RWPE2 (cell line): ENCODE measurements at regions not wholly inside any gene's neighbourhood (a gene's known extent, or its start where the extent isn't known, plus 50 kb on each side); places are given as distances from the start of the nearest gene placed in this dataset.
"Not testable (repeated sequence)": the region's sequence is repeated elsewhere in the genome, so short reads cannot be mapped to it uniquely, and the experiment has no call there.

ENCODE experiments used
- ATAC-seq: fragments of 200-7000 bp; cut with Tn5 transposase; 3 replicates; pipeline ENCODE4 v1.9.1; 2021; ENCODE audit warnings: low read depth
- DNase-seq: peaks from one replicate; pipeline ENCODE4 v3.0.0-alpha.2; 2020; ENCODE audit warnings: low spot score
- H3K27ac ChIP-seq: fragments of 450-650 bp; 2 replicates; pipeline ENCODE4 v1.5.1; 2017; ENCODE audit warnings: mild to moderate bottlenecking; ENCODE audit not compliant: poor library complexity, severe bottlenecking
- H3K27me3 ChIP-seq: fragments of 250-450 bp; sonication (Bioruptor Pico); 2 replicates; pipeline ENCODE4 v1.5.1; 2021; ENCODE audit warnings: mild to moderate bottlenecking, moderate library complexity; ENCODE audit not compliant: insufficient read depth, poor library complexity, severe bottlenecking
- H3K36me3 ChIP-seq: fragments of 250-450 bp; sonication (Bioruptor Pico); 2 replicates; pipeline ENCODE4 v1.5.1; 2020; ENCODE audit warnings: low read depth, mild to moderate bottlenecking, moderate library complexity
- H3K4me1 ChIP-seq: fragments of 250-450 bp; sonication (Bioruptor Pico); 2 replicates; pipeline ENCODE4 v1.5.1; 2021; ENCODE audit warnings: mild to moderate bottlenecking, moderate library complexity; ENCODE audit not compliant: insufficient read depth, poor library complexity, severe bottlenecking
- H3K4me3 ChIP-seq: fragments of 250-450 bp; sonication (Bioruptor Pico); 2 replicates; pipeline ENCODE4 v1.5.1; 2021; ENCODE audit warnings: mild to moderate bottlenecking, moderate library complexity; ENCODE audit not compliant: severe bottlenecking
- H3K9me3 ChIP-seq: fragments of 250-450 bp; sonication (Bioruptor Pico); 2 replicates; pipeline ENCODE4 v1.5.1; 2021; ENCODE audit warnings: mild to moderate bottlenecking, moderate library complexity; ENCODE audit not compliant: severe bottlenecking
- TF ChIP-seq, protein P1 (sequence below): fragments of 450-650 bp; IDR thresholded peaks from one replicate; pipeline ENCODE4 v1.5.1; 2017; ENCODE audit warnings: mild to moderate bottlenecking, moderate library complexity; ENCODE audit not compliant: poor library complexity, severe bottlenecking

DNA sequence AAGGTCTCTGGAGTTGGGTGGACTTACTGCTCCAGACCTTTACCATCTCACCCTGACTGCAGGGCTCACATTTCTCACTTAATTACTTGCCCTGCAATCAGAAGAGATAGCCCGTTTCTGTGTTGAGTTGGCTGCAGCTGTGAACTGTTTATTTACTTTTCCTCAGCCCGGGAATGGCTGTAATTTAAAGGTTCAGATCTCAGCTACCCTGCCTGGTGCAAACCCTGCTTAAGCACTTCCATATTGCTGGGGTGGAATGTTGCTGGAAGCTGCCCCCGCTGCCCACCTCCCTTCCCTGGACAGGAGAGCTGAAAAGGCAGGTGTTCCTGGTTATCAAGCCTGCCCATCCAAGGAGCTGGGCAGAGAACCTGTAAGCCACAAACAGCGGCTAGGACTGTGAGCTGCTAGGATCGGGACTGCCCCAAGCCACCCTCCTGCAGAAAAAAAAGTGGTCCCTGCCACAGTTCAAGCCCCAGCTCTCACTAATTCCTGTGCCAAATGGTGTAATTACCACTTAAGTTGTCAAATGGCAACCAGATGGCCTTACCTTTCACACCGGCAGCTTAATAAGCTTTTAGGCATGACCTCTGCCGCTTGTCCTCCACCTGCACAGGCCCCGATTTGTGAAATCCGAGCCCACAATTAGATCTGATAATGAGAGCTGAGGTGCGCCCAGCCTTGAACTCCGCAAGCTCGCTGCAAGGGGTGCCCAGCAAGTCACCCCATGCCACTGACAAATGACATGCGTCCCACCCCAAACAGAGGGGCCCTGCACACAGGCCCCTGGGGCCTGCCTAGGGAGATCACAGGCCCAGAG is 269.8 kb downstream of the C16orf95 start:
- ATAC-seq (no peak), DNase-seq (no peak)
- H3K4me3 ChIP-seq: no peak overlapping the region
- no peak overlapping the region for H3K27ac ChIP-seq
- H3K4me1 ChIP-seq: peaks cover 7% of the 10 kb centered on the region
- H3K36me3 ChIP-seq: no peaks in the 10 kb centered on the region
- TF ChIP-seq, protein P1, sequence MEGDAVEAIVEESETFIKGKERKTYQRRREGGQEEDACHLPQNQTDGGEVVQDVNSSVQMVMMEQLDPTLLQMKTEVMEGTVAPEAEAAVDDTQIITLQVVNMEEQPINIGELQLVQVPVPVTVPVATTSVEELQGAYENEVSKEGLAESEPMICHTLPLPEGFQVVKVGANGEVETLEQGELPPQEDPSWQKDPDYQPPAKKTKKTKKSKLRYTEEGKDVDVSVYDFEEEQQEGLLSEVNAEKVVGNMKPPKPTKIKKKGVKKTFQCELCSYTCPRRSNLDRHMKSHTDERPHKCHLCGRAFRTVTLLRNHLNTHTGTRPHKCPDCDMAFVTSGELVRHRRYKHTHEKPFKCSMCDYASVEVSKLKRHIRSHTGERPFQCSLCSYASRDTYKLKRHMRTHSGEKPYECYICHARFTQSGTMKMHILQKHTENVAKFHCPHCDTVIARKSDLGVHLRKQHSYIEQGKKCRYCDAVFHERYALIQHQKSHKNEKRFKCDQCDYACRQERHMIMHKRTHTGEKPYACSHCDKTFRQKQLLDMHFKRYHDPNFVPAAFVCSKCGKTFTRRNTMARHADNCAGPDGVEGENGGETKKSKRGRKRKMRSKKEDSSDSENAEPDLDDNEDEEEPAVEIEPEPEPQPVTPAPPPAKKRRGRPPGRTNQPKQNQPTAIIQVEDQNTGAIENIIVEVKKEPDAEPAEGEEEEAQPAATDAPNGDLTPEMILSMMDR: no peak
- H3K27me3 ChIP-seq: no peaks in the 10 kb centered on the region
- no peaks in the 10 kb centered on the region for H3K9me3 ChIP-seq

DNA sequence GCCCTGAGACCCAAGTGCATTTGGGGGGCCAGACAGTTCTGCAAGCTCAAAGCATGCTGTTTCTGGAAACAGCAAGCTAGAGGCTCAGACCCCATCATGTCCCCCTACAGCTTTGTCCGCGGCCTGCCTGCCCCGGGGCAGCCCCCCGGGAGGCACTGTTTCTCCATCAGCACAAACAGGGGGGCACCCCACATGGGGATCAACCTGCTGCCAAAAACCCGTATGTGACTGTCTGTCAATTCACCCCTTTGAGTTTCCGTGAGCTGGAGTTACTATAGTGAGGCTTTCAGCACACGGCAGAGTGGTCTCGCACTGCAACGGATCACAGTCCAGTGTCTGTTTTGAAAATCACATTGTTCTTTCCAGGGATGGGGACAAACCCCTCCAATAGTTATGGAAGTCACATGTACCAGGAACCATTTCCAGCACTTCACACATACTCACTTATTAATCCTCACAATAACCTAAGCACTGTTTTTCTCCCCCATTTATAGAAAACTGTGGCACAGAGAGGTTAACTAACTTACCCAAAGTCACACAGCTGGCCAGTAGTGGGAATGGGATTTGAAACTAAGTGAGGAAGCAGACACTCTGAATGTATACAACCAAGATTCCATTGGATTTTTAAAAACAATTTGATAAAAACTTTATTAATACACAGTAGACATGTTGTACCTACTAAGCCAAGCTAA is 269.0 kb downstream of the C16orf95 start:
- no peaks in the 10 kb centered on the region for H3K9me3 ChIP-seq
- H3K27ac ChIP-seq: no peak overlapping the region
- H3K4me3 ChIP-seq: no peak overlapping the region
- DNase-seq (no peak), ATAC-seq (no peak)
- H3K27me3 ChIP-seq: no peaks in the 10 kb centered on the region
- no peaks in the 10 kb centered on the region for H3K36me3 ChIP-seq
- TF ChIP-seq, protein P1: no peak
- H3K4me1 ChIP-seq: peaks cover 7% of the 10 kb centered on the region

- no peaks in the 10 kb centered on the region for H3K36me3 ChIP-seq
- H3K4me3 ChIP-seq: no peak overlapping the region
- TF ChIP-seq, protein P1: no peak
- ATAC-seq: no peak
- no peak for DNase-seq
- peaks cover 7% of the 10 kb centered on the region for H3K4me1 ChIP-seq
- no peaks in the 10 kb centered on the region for H3K27me3 ChIP-seq
- H3K9me3 ChIP-seq: no peaks in the 10 kb centered on the region
- H3K27ac ChIP-seq: no peak overlapping the region
Observed at GRCh38 chr16:87048730-87049115, 268.5 kb downstream of the C16orf95 start.

- not testable (repeated sequence) for ATAC-seq, H3K4me1 ChIP-seq, H3K9me3 ChIP-seq, H3K4me3 ChIP-seq, H3K36me3 ChIP-seq, DNase-seq, H3K27me3 ChIP-seq, H3K27ac ChIP-seq
Observed at GRCh38 chr16:87049216-87049615, 268.0 kb downstream of the C16orf95 start.

- TF ChIP-seq, protein P1: no peak
- DNase-seq (no peak), ATAC-seq (no peak)
- no peaks in the 10 kb centered on the region for H3K9me3 ChIP-seq
- H3K4me1 ChIP-seq: peaks cover 7% of the 10 kb centered on the region
- no peak overlapping the region for H3K27ac ChIP-seq
- no peak overlapping the region for H3K4me3 ChIP-seq
- no peaks in the 10 kb centered on the region for H3K27me3 ChIP-seq
- no peaks in the 10 kb centered on the region for H3K36me3 ChIP-seq
Observed at GRCh38 chr16:87050142-87050541, 267.1 kb downstream of the C16orf95 start.
